SK-N-MC (cell line): ENCODE measurements at regions not wholly inside any gene's neighbourhood (a gene's known extent, or its start where the extent isn't known, plus 50 kb on each side); places are given as distances from the start of the nearest gene placed in this dataset.
"Not testable (repeated sequence)": the region's sequence is repeated elsewhere in the genome, so short reads cannot be mapped to it uniquely, and the experiment has no call there.

Source experiments
- DNase-seq: peaks from one replicate; pipeline ENCODE4 v3.0.0-alpha.2; 2011; ENCODE audit warnings: low read depth, low spot score
- H3K27ac ChIP-seq: fragments of 200-600 bp; sonication (generic); 2 replicates; pipeline ENCODE4 v1.5.1; 2016; ENCODE audit warnings: mixed run types
- H3K36me3 ChIP-seq: fragments of 200-600 bp; sonication (generic); 2 replicates; pipeline ENCODE4 v1.6.1; 2017; ENCODE audit warnings: antibody characterized with exemption, low read length, mixed read lengths; ENCODE audit not compliant: insufficient read depth
- H3K4me3 ChIP-seq: fragments of 200-600 bp; sonication (generic); 2 replicates; pipeline ENCODE4 v1.5.1; 2016
- H3K9ac ChIP-seq: fragments of 200-600 bp; sonication (generic); 2 replicates; pipeline ENCODE4 v1.8.0; 2017; ENCODE audit warnings: mixed run types, mixed read lengths; ENCODE audit not compliant: insufficient read length
- H3K9me3 ChIP-seq: fragments of 200-600 bp; sonication (generic); 2 replicates; pipeline ENCODE4 v1.6.1; 2017; ENCODE audit warnings: low read depth, mild to moderate bottlenecking, antibody characterized with exemption, low read length, moderate library complexity, mixed read lengths
- EZH2 ChIP-seq: fragments of 200-600 bp; sonication (generic); IDR thresholded peaks from one replicate; pipeline ENCODE4 v1.6.1; 2017; ENCODE audit warnings: antibody characterized with exemption
- FOXP2 ChIP-seq: optimal IDR thresholded peaks from 2 replicates; pipeline ENCODE3; 2011; ENCODE audit warnings: mild to moderate bottlenecking, moderate library complexity; ENCODE audit not compliant: insufficient read depth; ENCODE audit errors: extremely low read length, control extremely low read depth
- POLR2AphosphoS5 ChIP-seq: IDR thresholded peaks from 2 replicates; pipeline ENCODE4 v1.6.1; 2012; ENCODE audit warnings: mild to moderate bottlenecking, low read depth, low read length, borderline replicate concordance

DNA sequence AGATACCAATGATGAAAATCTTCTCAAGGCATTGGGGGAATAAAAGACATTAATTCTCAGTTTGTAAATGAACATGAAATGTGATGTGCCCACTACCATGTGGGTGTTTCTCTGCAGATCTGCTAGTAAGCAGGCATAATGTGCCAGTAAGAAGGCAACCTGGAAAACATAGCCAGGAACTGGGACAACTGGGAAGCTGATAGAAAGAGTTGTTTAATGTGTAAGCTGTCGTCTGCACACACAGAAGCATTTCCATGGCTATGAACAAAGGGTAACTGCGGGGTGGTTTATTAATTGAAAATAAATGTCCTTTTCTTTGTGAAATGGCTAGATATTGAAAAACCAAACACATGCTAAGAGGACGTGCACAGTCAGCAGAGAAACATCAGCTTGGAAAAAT is 52.0 kb downstream of the ZC3H11B start:
- H3K4me3 ChIP-seq = no peak overlapping the region
- TF ChIP-seq POLR2AphosphoS5 (no peak), EZH2 (no peak), FOXP2 (no peak)
- H3K36me3 ChIP-seq = no peaks in the 10 kb centered on the region
- no peaks in the 10 kb centered on the region for H3K9me3 ChIP-seq
- H3K9ac ChIP-seq = no peak overlapping the region
- DNase-seq = no peak
- H3K27ac ChIP-seq = no peak overlapping the region

GRCh38 chr1:219559899-219560298 is 53.0 kb downstream of the ZC3H11B start:
- DNase-seq = no peak
- Histone ChIP-seq H3K36me3 (no peaks in the 10 kb centered on the region), H3K9ac (no peak overlapping the region), H3K4me3 (no peak overlapping the region), H3K9me3 (no peaks in the 10 kb centered on the region), H3K27ac (no peak overlapping the region)
- no peak for TF ChIP-seq FOXP2
- no peak for TF ChIP-seq EZH2
- no peak for TF ChIP-seq POLR2AphosphoS5

- H3K36me3 ChIP-seq = no peaks in the 10 kb centered on the region
- H3K9me3 ChIP-seq = no peaks in the 10 kb centered on the region
- no peak overlapping the region for H3K9ac ChIP-seq
- TF ChIP-seq POLR2AphosphoS5 = no peak
- TF ChIP-seq FOXP2 = no peak
- no peak for TF ChIP-seq EZH2
- DNase-seq = no peak
- no peak overlapping the region for H3K27ac ChIP-seq
- no peak overlapping the region for H3K4me3 ChIP-seq
Observed at GRCh38 chr1:219555806-219556205, 57.1 kb downstream of the ZC3H11B start.

- H3K4me3 ChIP-seq = no peak overlapping the region
- TF ChIP-seq EZH2 = no peak
- TF ChIP-seq FOXP2 = no peak
- no peak for TF ChIP-seq POLR2AphosphoS5
- H3K36me3 ChIP-seq = no peaks in the 10 kb centered on the region
- no peak overlapping the region for H3K9ac ChIP-seq
- no peaks in the 10 kb centered on the region for H3K9me3 ChIP-seq
- no peak for DNase-seq
- H3K27ac ChIP-seq = no peak overlapping the region
Observed at GRCh38 chr1:219555031-219555692, 57.7 kb downstream of the ZC3H11B start.

- no peaks in the 10 kb centered on the region for H3K9me3 ChIP-seq
- no peak overlapping the region for H3K4me3 ChIP-seq
- TF ChIP-seq EZH2 = no peak
- TF ChIP-seq FOXP2 = no peak
- TF ChIP-seq POLR2AphosphoS5 = no peak
- no peak overlapping the region for H3K9ac ChIP-seq
- H3K27ac ChIP-seq = no peak overlapping the region
- DNase-seq = no peak
- H3K36me3 ChIP-seq = no peaks in the 10 kb centered on the region
Observed at GRCh38 chr1:219553934-219554502, 58.9 kb downstream of the ZC3H11B start.

DNA sequence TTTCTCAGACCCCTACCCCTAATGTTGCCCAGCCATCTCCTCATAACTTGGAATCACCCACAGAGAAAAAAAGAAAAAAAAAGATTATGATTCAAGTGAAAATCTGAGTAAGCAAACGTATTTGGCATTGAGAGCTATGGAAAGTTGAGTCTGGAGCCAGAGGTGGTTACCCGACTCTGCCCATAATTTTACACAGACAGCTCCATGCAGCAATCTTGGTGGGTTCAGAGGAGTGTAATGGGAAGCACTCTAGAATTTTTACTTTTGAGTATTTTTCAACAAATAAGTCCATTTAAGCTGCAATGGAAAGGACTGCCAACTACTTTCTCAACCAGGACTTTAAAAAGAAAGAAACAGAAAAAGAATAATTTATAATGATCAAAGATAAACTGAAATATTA is 62.7 kb downstream of the ZC3H11B start:
- Histone ChIP-seq H3K4me3 (no peak overlapping the region), H3K27ac (no peak overlapping the region), H3K9me3 (no peaks in the 10 kb centered on the region), H3K36me3 (no peaks in the 10 kb centered on the region), H3K9ac (no peak overlapping the region)
- no peak for DNase-seq
- TF ChIP-seq POLR2AphosphoS5 (no peak), EZH2 (no peak), FOXP2 (no peak)

DNA sequence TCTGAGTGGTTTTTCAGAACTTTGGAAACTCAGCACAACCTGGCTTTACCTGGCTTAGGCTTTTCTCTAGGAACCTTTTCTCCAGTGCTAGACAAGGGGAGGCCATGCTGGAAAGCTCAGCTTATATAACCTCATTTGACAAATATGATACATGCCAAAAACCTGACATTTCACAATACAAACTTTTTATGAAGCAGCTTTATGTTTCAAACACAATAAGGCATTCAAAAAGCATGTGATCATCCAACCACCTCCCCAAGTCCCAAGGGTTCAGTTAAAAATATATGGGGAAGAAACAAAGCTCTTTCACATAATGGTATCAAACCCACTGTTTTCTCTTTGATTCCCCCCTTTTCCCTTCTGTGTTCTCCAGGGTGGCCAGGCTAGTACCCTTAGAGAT is 63.7 kb downstream of the ZC3H11B start:
- Histone ChIP-seq H3K36me3 (no peaks in the 10 kb centered on the region), H3K9me3 (no peaks in the 10 kb centered on the region), H3K4me3 (no peak overlapping the region), H3K9ac (no peak overlapping the region), H3K27ac (no peak overlapping the region)
- DNase-seq = no peak
- TF ChIP-seq EZH2 = no peak
- no peak for TF ChIP-seq FOXP2
- no peak for TF ChIP-seq POLR2AphosphoS5

DNA sequence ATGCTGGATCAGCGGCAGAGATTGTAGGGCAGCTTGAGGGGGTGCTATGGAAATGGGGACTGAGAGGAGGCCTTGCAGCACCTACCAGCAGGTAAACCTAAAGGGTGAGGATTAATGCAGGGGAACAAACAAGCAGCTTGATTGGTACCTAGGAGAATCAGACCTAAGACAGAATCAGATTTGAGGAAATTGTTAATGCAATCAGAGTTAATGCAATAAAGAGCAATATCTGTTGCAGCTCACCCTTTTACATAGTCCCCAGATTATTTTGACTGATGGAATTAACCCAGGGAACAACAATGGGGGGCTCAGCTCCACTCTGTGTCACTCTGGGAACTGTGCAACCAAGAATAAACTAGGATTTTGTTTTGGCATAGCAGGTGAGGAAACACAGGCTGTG is 64.5 kb downstream of the ZC3H11B start:
- DNase-seq = no peak

GRCh38 chr1:219545756-219546155 is 67.1 kb downstream of the ZC3H11B start:
- DNase-seq, H3K27ac ChIP-seq, H3K9ac ChIP-seq, H3K4me3 ChIP-seq, H3K36me3 ChIP-seq, H3K9me3 ChIP-seq: not testable (repeated sequence)

More for the DNA sequence above, 64.5 kb downstream of the ZC3H11B start:
- Histone ChIP-seq H3K36me3 (no peaks in the 10 kb centered on the region), H3K9me3 (no peaks in the 10 kb centered on the region), H3K27ac (no peak overlapping the region), H3K4me3 (no peak overlapping the region), H3K9ac (no peak overlapping the region)
- TF ChIP-seq EZH2 = no peak
- no peak for TF ChIP-seq FOXP2
- TF ChIP-seq POLR2AphosphoS5 = no peak
